GM12878 (cell line): ENCODE measurements at regions not wholly inside any gene's neighbourhood (a gene's known extent, or its start where the extent isn't known, plus 50 kb on each side); places are given as distances from the start of the nearest gene placed in this dataset.

Experiments
- CTCF ChIP-seq, 3 experiments: IDR thresholded peaks in 2 of 3; conservative IDR thresholded peaks in 1 of 3; 2 replicates each; pipeline ENCODE4 v1.5.1; 2011; ENCODE audit warnings: low read depth in 3 of 3, low read length in 3 of 3, mild to moderate bottlenecking in 3 of 3, control low read depth in 2 of 3, moderate library complexity in 2 of 3, inconsistent platforms in 1 of 3, mixed read lengths in 1 of 3; ENCODE audit not compliant: control insufficient read depth in 2 of 3, insufficient read depth in 1 of 3; ENCODE audit errors: extremely low read depth in 1 of 3
- DPF2 ChIP-seq: fragments of 450-650 bp; IDR thresholded peaks from 2 replicates; pipeline ENCODE4 v1.6.1; 2017; ENCODE audit warnings: mild to moderate bottlenecking
- EP300 ChIP-seq, 2 experiments: fragments of 150-350 bp in 1 of 2; IDR thresholded peaks; 2 replicates each; pipeline ENCODE4 v1.6.1; 2011 to 2012; ENCODE audit warnings: low read depth in 2 of 2, low read length in 2 of 2, borderline replicate concordance in 1 of 2, improper control_type of control experiment in 1 of 2, inconsistent platforms in 1 of 2; ENCODE audit not compliant: control insufficient read depth in 1 of 2
- EZH2 ChIP-seq: IDR thresholded peaks from 2 replicates; pipeline ENCODE4 v1.6.1; 2012; ENCODE audit warnings: low read depth, mild to moderate bottlenecking, control low read depth, inconsistent platforms, low read length, borderline replicate concordance; ENCODE audit not compliant: control insufficient read depth
- FOXK2 ChIP-seq: fragments of 450-650 bp; IDR thresholded peaks from 2 replicates; pipeline ENCODE4 v1.6.1; 2017; ENCODE audit warnings: mild to moderate bottlenecking, moderate library complexity
- FOXM1 ChIP-seq: IDR thresholded peaks from 2 replicates; pipeline ENCODE4 v1.6.1; 2012; ENCODE audit warnings: low read depth, mild to moderate bottlenecking, inconsistent platforms, low read length, moderate library complexity
- MTA2 ChIP-seq: fragments of 450-650 bp; IDR thresholded peaks from 2 replicates; pipeline ENCODE4 v1.6.1; 2016; ENCODE audit warnings: low read depth, mild to moderate bottlenecking, moderate library complexity
- MYC ChIP-seq: IDR thresholded peaks from 2 replicates; pipeline ENCODE4 v1.6.1; 2011; ENCODE audit warnings: mild to moderate bottlenecking, low read length, moderate library complexity, inconsistent platforms; ENCODE audit not compliant: insufficient read depth, insufficient replicate concordance, insufficient read length, severe bottlenecking
- POLR2AphosphoS2 ChIP-seq: IDR thresholded peaks from 2 replicates; pipeline ENCODE4 v1.6.1; 2011; ENCODE audit warnings: low read depth, mild to moderate bottlenecking, low read length, improper control_type of control experiment, moderate library complexity
- POLR2AphosphoS5 ChIP-seq: IDR thresholded peaks from 2 replicates; pipeline ENCODE4 v1.6.1; 2011; ENCODE audit warnings: mild to moderate bottlenecking, low read length, inconsistent platforms
- TCF7 ChIP-seq: IDR thresholded peaks from 2 replicates; pipeline ENCODE4 v1.6.1; 2014; ENCODE audit warnings: antibody characterized with exemption, borderline replicate concordance
- ZNF24 ChIP-seq: fragments of 450-650 bp; IDR thresholded peaks from 2 replicates; pipeline ENCODE4 v1.6.1; 2017; ENCODE audit warnings: antibody characterized with exemption, mild to moderate bottlenecking
- ZNF274 ChIP-seq: IDR thresholded peaks from one replicate; pipeline ENCODE4 v1.8.0; 2011; ENCODE audit not compliant: insufficient read length, insufficient read depth

- TF ChIP-seq EP300 (IDR thresholded peaks at IDR 0.05; ENCODE audit: borderline replicate concordance in 1 of 2, control insufficient read depth in 1 of 2, low read depth in 2 of 2, low read length in 2 of 2) = no peak
- TF ChIP-seq ZNF274 = no peak
- TF ChIP-seq FOXM1 = no peak
- no peak for TF ChIP-seq DPF2
- no peak for TF ChIP-seq CTCF (IDR thresholded peaks at IDR 0.05 in 2 of 3, conservative IDR thresholded peaks at IDR 0.05 in 1 of 3; ENCODE audit: control insufficient read depth in 2 of 3, extremely low read depth in 1 of 3, insufficient read depth in 1 of 3, low read depth in 3 of 3, low read length in 3 of 3)
- no peak for TF ChIP-seq FOXK2
- no peak for TF ChIP-seq EZH2
- no peak for TF ChIP-seq TCF7
- TF ChIP-seq ZNF24 = no peak
- no peak for TF ChIP-seq POLR2AphosphoS2
- TF ChIP-seq MYC = no peak
- no peak for TF ChIP-seq POLR2AphosphoS5
- TF ChIP-seq MTA2 = no peak
Measured at GRCh38 chr14:71492346-71492745, 439.9 kb upstream of the RGS6 start.
